GM18517 (cell line): ENCODE measurements at regions not wholly inside any gene's neighbourhood (a gene's known extent, or its start where the extent isn't known, plus 50 kb on each side); places are given as distances from the start of the nearest gene placed in this dataset.
"Not testable (repeated sequence)": the region's sequence is repeated elsewhere in the genome, so short reads cannot be mapped to it uniquely, and the experiment has no call there.

Experiments used
- ATAC-seq: cut with Tn5 transposase; IDR thresholded peaks from one replicate; pipeline ENCODE4 v1.9.1; 2021; ENCODE audit warnings: mild to moderate bottlenecking, moderate library complexity; ENCODE audit not compliant: unreplicated experiment

GRCh38 chr4:110837896-110838450 is 215.1 kb upstream of the PITX2 start:
- no peak for ATAC-seq

DNA sequence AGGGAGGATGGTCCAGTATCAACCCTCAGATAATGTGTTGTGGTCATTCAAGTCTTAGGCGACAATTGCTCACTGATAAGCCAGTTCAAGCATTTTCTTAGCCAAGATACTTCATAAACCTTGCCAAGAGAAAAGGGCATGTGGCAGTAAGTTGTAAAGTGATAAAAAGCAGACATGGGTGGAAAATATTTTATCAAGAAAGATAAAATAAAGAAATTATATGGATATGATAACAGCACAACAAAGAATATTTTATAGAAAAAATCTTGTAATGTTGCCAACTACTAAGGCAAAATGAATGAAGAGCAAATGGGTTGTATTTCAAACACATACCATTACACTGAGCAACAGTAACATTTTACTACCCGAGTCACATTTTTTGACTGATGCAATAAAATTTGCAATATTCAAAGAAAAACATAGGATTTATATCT is 217.4 kb upstream of the PITX2 start:
- ATAC-seq: no peak

- ATAC-seq: no peak
These were observed 225.9 kb upstream of the PITX2 start for GRCh38 chr4:110848787-110849186.

DNA sequence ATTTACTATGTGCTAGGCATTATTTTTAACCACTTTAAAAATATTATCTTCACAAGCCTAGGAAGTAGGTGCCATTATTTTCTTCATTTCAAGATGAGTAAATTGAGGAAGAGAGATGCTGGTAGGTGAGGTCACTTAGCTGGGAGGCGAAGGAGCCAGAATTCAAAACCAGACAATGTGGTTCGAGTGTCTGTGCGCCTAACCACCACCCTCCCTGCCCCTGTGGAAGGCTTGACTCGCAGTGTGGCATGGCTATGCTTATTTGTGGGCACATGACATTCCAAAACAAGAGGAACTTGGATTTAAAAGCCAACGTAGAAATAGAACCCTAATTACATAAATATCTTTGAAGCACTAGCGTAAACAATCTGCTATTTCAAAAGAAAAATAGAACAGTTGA is 226.6 kb upstream of the PITX2 start:
- no peak for ATAC-seq

- no peak for ATAC-seq
These were observed 227.9 kb upstream of the PITX2 start for GRCh38 chr4:110850461-110851442.

- no peak for ATAC-seq
These were observed 229.1 kb upstream of the PITX2 start for GRCh38 chr4:110851989-110852388.

- no peak for ATAC-seq
These were observed 229.9 kb upstream of the PITX2 start for GRCh38 chr4:110852793-110853192.

GRCh38 chr4:110853242-110853641 is 230.4 kb upstream of the PITX2 start:
- no peak for ATAC-seq

- no peak for ATAC-seq
These were observed 231.3 kb upstream of the PITX2 start for GRCh38 chr4:110854021-110854678.

- no peak for ATAC-seq
These were observed 237.2 kb upstream of the PITX2 start for GRCh38 chr4:110860125-110860524.

GRCh38 chr4:110860901-110861300 is 238.0 kb upstream of the PITX2 start:
- no peak for ATAC-seq

DNA sequence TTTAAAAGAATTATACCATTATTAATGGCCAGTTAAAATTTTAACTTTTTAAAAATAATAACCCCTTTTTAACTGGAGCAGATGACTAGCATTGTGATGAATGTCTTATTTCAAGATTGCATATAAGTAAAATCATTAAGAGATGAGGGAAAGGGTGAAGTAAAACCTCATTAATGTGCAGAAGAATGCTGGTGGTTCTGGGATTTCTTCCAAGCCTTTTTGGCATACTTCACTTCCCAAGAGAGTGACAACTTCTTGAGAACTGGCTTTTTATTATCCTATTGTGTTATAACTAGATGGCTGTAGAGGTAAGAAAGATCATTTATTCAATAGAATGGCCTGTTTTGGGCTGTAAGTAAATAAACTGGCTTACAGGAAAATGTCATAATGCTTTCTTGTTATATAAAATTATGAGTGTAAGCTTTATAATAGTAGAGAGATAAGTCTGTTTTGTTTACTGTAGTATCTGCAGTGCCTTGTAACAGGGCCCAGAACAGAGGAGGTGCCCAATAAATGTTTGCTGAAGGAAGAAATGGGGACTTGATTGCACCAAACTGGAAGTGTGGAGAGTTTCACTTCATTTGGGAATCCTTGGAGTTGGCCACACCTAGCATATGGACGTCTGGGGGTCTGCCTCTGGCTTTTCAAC is 242.9 kb upstream of the PITX2 start:
- no peak for ATAC-seq

DNA sequence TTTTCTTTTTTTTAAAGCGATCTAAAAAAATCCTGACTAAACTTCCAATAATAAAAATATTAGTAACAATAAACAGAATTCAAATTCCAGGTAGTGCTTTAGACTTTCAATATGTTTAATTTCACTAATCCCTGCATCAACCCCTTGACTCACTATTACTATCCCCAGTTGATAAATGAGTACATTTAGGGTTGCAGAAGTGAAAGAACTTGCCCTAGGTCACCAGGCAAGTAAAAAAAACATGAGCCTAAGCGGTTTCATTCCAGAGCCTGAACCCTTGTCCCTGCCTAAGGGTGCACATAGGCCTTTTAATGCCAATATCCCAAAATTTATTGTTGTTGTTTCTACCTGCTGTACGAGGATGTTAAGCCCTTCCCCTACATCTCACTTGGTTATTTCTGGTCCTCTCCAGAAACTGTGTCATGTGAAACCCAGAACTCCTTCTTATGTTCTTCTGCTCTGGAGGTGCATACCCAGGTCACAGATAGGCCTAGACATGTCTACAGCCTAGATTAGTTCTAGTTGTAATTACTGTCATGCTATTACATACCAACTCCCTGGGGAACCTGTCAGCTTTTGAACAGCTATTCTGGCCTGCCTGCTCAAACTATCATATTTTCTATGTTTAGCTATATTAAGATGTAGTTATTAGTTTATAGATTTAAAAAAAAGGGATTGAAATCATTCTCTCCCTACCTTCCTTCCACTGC is 244.5 kb upstream of the PITX2 start:
- peak; percentile 75 for ATAC-seq

DNA sequence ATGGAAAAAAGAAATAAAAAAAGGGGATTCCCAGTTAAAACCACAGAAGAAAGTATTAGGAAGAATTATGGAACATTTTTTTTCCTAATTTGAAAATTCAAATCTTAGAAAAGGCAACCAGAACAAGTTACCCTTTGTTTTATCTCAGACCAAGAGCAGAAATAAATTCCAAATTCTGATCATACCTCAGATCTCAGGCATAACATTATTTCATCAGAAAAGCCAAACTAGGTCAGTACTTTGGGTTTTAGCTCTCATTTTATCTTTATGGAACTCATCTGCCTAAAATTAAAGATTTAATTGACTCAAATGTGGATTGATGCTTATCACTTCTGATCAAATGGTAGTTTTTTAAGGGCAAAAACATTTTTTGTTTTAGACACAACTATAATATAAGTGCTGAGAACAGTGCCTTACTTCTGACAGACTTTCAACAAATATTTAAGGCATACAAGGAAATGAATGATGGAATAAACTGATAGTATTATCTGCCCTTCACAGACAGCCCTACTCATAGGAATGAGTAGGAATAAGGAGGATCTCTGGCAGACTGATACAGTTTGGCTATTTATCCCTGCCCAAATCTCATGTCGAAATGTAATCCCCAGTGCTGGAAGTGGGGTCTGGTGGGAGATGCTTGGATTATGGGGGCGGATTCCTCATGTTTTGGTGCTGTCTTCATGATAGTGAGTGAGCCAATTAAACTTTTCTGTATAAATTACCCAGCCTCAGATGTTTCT is 245.3 kb upstream of the PITX2 start:
- no peak for ATAC-seq

- ATAC-seq: no peak
These were observed 246.2 kb upstream of the PITX2 start for GRCh38 chr4:110869114-110869513.

DNA sequence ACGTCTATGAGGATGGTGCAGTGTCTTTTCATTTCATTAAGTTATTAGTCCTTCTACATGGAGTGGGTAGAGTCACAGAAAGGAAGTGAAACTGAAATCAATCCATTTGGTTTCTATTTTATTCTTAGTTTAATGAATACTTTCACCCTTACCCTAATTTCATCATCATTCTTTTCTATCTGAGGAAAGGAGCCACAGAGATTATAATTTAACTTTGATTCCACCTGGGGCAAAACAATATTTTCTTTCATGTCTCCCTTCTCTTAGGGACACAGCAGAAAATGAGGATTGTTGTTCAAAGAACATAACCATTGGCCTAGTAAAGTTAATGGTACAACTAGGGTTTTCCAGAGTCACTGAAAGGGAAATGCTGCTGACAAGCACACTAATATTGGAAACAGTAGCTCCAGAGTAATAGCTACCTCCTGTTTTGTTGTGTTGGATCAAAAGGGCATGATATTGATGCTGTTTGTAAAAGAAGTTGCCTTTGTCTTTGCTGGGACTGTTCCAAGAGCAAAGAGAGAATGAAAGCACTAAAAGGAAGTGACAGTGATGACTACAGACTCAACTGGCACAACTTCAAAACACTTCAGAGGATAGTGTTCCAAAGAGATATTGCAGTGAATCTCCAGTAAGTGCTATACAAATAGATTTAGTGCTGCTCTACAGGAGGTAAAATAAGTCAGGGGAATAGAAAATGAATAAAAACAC is 247.1 kb upstream of the PITX2 start:
- peak; percentile 84 for ATAC-seq

- not testable (repeated sequence) for ATAC-seq
These were observed 253.3 kb upstream of the PITX2 start for GRCh38 chr4:110876214-110876613.

DNA sequence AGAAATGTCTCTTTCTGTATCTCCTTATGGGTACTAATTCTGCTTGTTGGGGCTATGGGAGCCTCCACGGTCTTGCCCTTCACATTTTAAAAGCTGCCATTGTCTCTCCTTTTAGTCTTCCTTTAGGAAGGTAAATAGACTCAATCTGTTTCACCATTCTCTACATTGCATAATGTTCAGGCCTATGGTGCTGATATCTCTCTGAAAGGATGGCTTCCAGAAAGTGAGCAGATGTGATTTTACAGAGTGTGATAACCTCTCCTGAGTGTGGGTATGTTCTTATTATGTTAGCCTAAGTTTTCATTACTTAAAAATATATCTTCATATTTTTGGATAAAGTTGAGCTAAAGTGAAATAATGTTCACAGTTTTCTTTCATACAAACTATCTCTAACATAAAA is 254.0 kb upstream of the PITX2 start:
- ATAC-seq: no peak

DNA sequence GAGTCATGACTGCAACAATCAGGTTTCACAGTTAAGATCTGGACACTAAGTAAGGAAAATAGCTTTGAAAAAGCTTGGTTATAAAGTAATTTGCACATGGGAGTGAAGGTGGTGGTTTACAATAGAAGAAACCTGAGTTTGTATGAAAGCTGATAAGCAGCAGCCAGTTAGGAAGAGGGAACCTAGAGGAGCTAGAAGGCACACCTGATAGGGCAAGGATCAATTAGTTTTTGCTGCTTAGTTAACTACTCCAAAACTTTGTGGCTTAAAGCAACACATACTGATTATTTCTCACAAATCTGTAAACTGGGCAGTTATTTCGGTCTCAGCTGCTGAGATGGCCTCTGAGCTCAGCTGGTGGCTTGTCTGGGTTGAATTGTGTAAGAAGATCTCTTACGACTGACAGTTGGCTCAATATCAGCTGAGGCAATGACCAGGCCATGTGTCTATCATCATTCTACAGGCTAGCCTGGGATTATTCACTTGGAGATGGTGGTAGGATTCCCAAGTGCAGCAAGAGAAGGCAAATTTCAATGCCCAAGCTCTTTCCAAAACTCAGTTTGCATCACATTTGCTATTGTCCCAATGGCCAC is 255.0 kb upstream of the PITX2 start:
- no peak for ATAC-seq
